WTC11 (cell line): ENCODE measurements at regions not wholly inside any gene's neighbourhood (a gene's known extent, or its start where the extent isn't known, plus 50 kb on each side); places are given as distances from the start of the nearest gene placed in this dataset.

Source experiments
- ATAC-seq: fragments of 200-7000 bp; cut with Tn5 transposase; 2 replicates; pipeline ENCODE4 v1.10.0; 2021; ENCODE audit warnings: mild to moderate bottlenecking, moderate library complexity
- CTCF ChIA-PET: fragments of 300-600 bp; sonication (Branson Sonifier 250); formaldehyde crosslinking; loops from one replicate; lab custom pipeline; 2021; ENCODE audit warnings: antibody characterized with exemption; lab: Charles Lee
- POLR2A ChIA-PET: fragments of 350-600 bp; sonication (Branson Sonifier 250); formaldehyde crosslinking; loops from one replicate; lab custom pipeline; 2021; ENCODE audit warnings: antibody characterized with exemption; lab: Charles Lee
- DNase-seq: peaks from one replicate; pipeline ENCODE4 v3.0.0; 2021; ENCODE audit warnings: low spot score
- H3K27ac Mint-ChIP-seq: 2 replicates; pipeline ENCODE4 v1.8.0; 2021; ENCODE audit warnings: mixed read lengths
- H3K27me3 Mint-ChIP-seq: 2 replicates; pipeline ENCODE4 v1.8.0; 2021; ENCODE audit warnings: low read depth, mild to moderate bottlenecking, moderate library complexity, mixed read lengths
- H3K36me3 Mint-ChIP-seq: 2 replicates; pipeline ENCODE4 v1.8.0; 2021; ENCODE audit warnings: mixed read lengths
- H3K4me1 Mint-ChIP-seq: 2 replicates; pipeline ENCODE4 v1.8.0; 2022; ENCODE audit warnings: mixed read lengths
- H3K4me3 Mint-ChIP-seq: 2 replicates; pipeline ENCODE4 v1.8.0; 2021; ENCODE audit warnings: mild to moderate bottlenecking, moderate library complexity, mixed read lengths
- H3K9me3 Mint-ChIP-seq: 2 replicates; pipeline ENCODE4 v1.8.0; 2021; ENCODE audit warnings: mixed read lengths
- ESRRA ChIP-seq: sonication (generic); formaldehyde crosslinking; IDR thresholded peaks from 2 replicates; pipeline ENCODE4 v1.8.1; 2022; ENCODE audit warnings: mild to moderate bottlenecking, missing genetic modification reagents, borderline replicate concordance
- KAT7 ChIP-seq: sonication (generic); formaldehyde crosslinking; IDR thresholded peaks from 2 replicates; pipeline ENCODE4 v1.8.1; 2023; ENCODE audit warnings: missing genetic modification reagents, mild to moderate bottlenecking, borderline replicate concordance
- NR1H2 ChIP-seq: sonication (generic); formaldehyde crosslinking; IDR thresholded peaks from 2 replicates; pipeline ENCODE4 v1.9.0; 2021; ENCODE audit warnings: mild to moderate bottlenecking, moderate library complexity, missing genetic modification reagents
- NR2C2 ChIP-seq: sonication (generic); formaldehyde crosslinking; IDR thresholded peaks from 2 replicates; pipeline ENCODE4 v1.8.0; 2022; ENCODE audit warnings: mild to moderate bottlenecking, missing genetic modification reagents
- RORB ChIP-seq: fragments of 250-450 bp; sonication (Bioruptor Pico); IDR thresholded peaks from 2 replicates; pipeline ENCODE4 v1.9.0; 2021; ENCODE audit warnings: mild to moderate bottlenecking
- SOX15 ChIP-seq: fragments of 250-450 bp; sonication (Bioruptor Pico); IDR thresholded peaks from 2 replicates; pipeline ENCODE4 v1.9.0; 2021; ENCODE audit warnings: mild to moderate bottlenecking
- ZNF121 ChIP-seq: sonication (generic); formaldehyde crosslinking; IDR thresholded peaks from 2 replicates; pipeline ENCODE4 v1.8.0; 2023; ENCODE audit warnings: missing genetic modification reagents
- ZNF219 ChIP-seq: sonication (generic); formaldehyde crosslinking; IDR thresholded peaks from 2 replicates; pipeline ENCODE4 v1.8.0; 2023; ENCODE audit warnings: missing genetic modification reagents, mild to moderate bottlenecking, borderline replicate concordance
- ZNF317 ChIP-seq: sonication (generic); formaldehyde crosslinking; IDR thresholded peaks from 2 replicates; pipeline ENCODE4 v1.8.1; 2023; ENCODE audit warnings: low read depth, mild to moderate bottlenecking, moderate library complexity, missing genetic modification reagents, borderline replicate concordance
- TF ChIP-seq, protein P1 (sequence below): sonication (generic); formaldehyde crosslinking; IDR thresholded peaks from 2 replicates; pipeline ENCODE4 v1.8.0; 2022; ENCODE audit warnings: mild to moderate bottlenecking, missing genetic modification reagents
- TF ChIP-seq, protein P2 (sequence below): sonication (generic); formaldehyde crosslinking; IDR thresholded peaks from 2 replicates; pipeline ENCODE4 v1.8.0; 2023; ENCODE audit warnings: mild to moderate bottlenecking, missing genetic modification reagents
- TF ChIP-seq, protein P3 (sequence below): sonication (generic); formaldehyde crosslinking; IDR thresholded peaks from 2 replicates; pipeline ENCODE4 v1.8.0; 2022; ENCODE audit warnings: mild to moderate bottlenecking, missing genetic modification reagents
- TF ChIP-seq, protein P4 (sequence below): fragments of 250-450 bp; sonication (Bioruptor Pico); IDR thresholded peaks from 2 replicates; pipeline ENCODE4 v1.9.0; 2021; ENCODE audit warnings: mild to moderate bottlenecking
- TF ChIP-seq, protein P5 (sequence below): sonication (generic); formaldehyde crosslinking; IDR thresholded peaks from 2 replicates; pipeline ENCODE4 v1.8.1; 2023; ENCODE audit warnings: mild to moderate bottlenecking, missing genetic modification reagents, moderate library complexity
- TF ChIP-seq, protein P6 (sequence below): sonication (generic); formaldehyde crosslinking; IDR thresholded peaks from 2 replicates; pipeline ENCODE4 v1.8.0; 2022; ENCODE audit warnings: missing genetic modification reagents
- TF ChIP-seq, protein P7 (sequence below): sonication (generic); formaldehyde crosslinking; conservative IDR thresholded peaks from 2 replicates; pipeline ENCODE4 v1.8.1; 2022; ENCODE audit warnings: mild to moderate bottlenecking, missing genetic modification reagents
- TF ChIP-seq, protein P8 (sequence below): fragments of 250-450 bp; sonication (Bioruptor Pico); IDR thresholded peaks from 2 replicates; pipeline ENCODE4 v1.9.0; 2021; ENCODE audit warnings: mild to moderate bottlenecking

DNA sequence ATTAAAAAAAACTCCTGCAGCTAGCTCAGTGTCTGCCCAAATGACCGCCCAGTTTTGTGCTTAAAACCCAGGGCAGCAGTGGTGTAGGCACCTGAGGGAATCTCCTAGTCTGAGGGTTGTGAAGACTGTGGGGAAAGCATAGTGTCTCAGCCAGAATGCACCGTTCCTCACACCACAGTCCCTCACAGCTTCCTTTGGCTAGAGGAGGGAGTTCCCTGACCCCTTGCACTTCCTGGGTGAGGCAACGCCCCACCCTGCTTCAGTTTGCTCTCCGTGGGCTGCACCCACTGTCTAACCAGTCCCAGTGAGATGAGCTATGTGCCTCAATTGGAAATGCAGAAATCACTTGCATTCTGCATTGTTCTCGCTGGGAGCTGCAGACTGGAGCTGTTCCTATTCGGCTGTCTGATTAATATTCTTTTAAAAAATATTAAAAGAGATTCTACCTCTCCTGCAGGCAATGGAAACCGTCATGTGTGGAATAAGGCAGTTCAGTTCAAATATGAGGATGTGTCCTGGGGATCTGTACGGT is 645.7 kb downstream of the FGF9 start:
- no peak for DNase-seq
- Mint-ChIP-seq H3K27ac (no peak overlapping the region), H3K4me3 (no peak overlapping the region), H3K4me1 (peaks cover 18% of the 10 kb centered on the region), H3K36me3 (peaks cover 20% of the 10 kb centered on the region), H3K9me3 (peaks cover 35% of the 10 kb centered on the region), H3K27me3 (no peaks in the 10 kb centered on the region; the same call in 1 of the 2 replicates)
- CTCF ChIA-PET, result interaction anchor here (0.5 kb wide), 1 partner anchor 85 kb away, joined by 4 read pairs; no protein-coding TSS in a partner anchor
- POLR2A ChIA-PET, result no interaction called here
- ATAC-seq, result no peak
- TF ChIP-seq, protein P1, sequence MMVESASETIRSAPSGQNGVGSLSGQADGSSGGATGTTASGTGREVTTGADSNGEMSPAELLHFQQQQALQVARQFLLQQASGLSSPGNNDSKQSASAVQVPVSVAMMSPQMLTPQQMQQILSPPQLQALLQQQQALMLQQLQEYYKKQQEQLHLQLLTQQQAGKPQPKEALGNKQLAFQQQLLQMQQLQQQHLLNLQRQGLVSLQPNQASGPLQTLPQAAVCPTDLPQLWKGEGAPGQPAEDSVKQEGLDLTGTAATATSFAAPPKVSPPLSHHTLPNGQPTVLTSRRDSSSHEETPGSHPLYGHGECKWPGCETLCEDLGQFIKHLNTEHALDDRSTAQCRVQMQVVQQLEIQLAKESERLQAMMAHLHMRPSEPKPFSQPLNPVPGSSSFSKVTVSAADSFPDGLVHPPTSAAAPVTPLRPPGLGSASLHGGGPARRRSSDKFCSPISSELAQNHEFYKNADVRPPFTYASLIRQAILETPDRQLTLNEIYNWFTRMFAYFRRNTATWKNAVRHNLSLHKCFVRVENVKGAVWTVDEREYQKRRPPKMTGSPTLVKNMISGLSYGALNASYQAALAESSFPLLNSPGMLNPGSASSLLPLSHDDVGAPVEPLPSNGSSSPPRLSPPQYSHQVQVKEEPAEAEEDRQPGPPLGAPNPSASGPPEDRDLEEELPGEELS (CRISPR knock-in tag), result no peak
- TF ChIP-seq ZNF219 (CRISPR knock-in tag), result no peak
- TF ChIP-seq SOX15 (CRISPR knock-in tag), result no peak
- no peak for TF ChIP-seq NR1H2
- no peak for TF ChIP-seq KAT7 (CRISPR knock-in tag)
- TF ChIP-seq ZNF317, result no peak
- TF ChIP-seq, protein P2, sequence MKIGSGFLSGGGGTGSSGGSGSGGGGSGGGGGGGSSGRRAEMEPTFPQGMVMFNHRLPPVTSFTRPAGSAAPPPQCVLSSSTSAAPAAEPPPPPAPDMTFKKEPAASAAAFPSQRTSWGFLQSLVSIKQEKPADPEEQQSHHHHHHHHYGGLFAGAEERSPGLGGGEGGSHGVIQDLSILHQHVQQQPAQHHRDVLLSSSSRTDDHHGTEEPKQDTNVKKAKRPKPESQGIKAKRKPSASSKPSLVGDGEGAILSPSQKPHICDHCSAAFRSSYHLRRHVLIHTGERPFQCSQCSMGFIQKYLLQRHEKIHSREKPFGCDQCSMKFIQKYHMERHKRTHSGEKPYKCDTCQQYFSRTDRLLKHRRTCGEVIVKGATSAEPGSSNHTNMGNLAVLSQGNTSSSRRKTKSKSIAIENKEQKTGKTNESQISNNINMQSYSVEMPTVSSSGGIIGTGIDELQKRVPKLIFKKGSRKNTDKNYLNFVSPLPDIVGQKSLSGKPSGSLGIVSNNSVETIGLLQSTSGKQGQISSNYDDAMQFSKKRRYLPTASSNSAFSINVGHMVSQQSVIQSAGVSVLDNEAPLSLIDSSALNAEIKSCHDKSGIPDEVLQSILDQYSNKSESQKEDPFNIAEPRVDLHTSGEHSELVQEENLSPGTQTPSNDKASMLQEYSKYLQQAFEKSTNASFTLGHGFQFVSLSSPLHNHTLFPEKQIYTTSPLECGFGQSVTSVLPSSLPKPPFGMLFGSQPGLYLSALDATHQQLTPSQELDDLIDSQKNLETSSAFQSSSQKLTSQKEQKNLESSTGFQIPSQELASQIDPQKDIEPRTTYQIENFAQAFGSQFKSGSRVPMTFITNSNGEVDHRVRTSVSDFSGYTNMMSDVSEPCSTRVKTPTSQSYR, result no peak
- TF ChIP-seq ESRRA (CRISPR knock-in tag), result no peak
- TF ChIP-seq, protein P3, sequence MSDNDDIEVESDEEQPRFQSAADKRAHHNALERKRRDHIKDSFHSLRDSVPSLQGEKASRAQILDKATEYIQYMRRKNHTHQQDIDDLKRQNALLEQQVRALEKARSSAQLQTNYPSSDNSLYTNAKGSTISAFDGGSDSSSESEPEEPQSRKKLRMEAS (CRISPR knock-in tag), result no peak
- TF ChIP-seq RORB (CRISPR knock-in tag), result no peak
- no peak for TF ChIP-seq NR2C2 (CRISPR knock-in tag)
- TF ChIP-seq, protein P4, sequence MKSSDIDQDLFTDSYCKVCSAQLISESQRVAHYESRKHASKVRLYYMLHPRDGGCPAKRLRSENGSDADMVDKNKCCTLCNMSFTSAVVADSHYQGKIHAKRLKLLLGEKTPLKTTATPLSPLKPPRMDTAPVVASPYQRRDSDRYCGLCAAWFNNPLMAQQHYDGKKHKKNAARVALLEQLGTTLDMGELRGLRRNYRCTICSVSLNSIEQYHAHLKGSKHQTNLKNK (CRISPR knock-in tag), result no peak
- TF ChIP-seq, protein P5, sequence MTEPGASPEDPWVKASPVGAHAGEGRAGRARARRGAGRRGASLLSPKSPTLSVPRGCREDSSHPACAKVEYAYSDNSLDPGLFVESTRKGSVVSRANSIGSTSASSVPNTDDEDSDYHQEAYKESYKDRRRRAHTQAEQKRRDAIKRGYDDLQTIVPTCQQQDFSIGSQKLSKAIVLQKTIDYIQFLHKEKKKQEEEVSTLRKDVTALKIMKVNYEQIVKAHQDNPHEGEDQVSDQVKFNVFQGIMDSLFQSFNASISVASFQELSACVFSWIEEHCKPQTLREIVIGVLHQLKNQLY, result no peak
- TF ChIP-seq, protein P6, sequence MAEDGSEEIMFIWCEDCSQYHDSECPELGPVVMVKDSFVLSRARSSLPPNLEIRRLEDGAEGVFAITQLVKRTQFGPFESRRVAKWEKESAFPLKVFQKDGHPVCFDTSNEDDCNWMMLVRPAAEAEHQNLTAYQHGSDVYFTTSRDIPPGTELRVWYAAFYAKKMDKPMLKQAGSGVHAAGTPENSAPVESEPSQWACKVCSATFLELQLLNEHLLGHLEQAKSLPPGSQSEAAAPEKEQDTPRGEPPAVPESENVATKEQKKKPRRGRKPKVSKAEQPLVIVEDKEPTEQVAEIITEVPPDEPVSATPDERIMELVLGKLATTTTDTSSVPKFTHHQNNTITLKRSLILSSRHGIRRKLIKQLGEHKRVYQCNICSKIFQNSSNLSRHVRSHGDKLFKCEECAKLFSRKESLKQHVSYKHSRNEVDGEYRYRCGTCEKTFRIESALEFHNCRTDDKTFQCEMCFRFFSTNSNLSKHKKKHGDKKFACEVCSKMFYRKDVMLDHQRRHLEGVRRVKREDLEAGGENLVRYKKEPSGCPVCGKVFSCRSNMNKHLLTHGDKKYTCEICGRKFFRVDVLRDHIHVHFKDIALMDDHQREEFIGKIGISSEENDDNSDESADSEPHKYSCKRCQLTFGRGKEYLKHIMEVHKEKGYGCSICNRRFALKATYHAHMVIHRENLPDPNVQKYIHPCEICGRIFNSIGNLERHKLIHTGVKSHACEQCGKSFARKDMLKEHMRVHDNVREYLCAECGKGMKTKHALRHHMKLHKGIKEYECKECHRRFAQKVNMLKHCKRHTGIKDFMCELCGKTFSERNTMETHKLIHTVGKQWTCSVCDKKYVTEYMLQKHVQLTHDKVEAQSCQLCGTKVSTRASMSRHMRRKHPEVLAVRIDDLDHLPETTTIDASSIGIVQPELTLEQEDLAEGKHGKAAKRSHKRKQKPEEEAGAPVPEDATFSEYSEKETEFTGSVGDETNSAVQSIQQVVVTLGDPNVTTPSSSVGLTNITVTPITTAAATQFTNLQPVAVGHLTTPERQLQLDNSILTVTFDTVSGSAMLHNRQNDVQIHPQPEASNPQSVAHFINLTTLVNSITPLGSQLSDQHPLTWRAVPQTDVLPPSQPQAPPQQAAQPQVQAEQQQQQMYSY (CRISPR knock-in tag), result no peak
- TF ChIP-seq ZNF121 (CRISPR knock-in tag), result no peak
- TF ChIP-seq, protein P7, sequence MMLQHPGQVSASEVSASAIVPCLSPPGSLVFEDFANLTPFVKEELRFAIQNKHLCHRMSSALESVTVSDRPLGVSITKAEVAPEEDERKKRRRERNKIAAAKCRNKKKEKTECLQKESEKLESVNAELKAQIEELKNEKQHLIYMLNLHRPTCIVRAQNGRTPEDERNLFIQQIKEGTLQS (CRISPR knock-in tag), result no peak
- TF ChIP-seq, protein P8, sequence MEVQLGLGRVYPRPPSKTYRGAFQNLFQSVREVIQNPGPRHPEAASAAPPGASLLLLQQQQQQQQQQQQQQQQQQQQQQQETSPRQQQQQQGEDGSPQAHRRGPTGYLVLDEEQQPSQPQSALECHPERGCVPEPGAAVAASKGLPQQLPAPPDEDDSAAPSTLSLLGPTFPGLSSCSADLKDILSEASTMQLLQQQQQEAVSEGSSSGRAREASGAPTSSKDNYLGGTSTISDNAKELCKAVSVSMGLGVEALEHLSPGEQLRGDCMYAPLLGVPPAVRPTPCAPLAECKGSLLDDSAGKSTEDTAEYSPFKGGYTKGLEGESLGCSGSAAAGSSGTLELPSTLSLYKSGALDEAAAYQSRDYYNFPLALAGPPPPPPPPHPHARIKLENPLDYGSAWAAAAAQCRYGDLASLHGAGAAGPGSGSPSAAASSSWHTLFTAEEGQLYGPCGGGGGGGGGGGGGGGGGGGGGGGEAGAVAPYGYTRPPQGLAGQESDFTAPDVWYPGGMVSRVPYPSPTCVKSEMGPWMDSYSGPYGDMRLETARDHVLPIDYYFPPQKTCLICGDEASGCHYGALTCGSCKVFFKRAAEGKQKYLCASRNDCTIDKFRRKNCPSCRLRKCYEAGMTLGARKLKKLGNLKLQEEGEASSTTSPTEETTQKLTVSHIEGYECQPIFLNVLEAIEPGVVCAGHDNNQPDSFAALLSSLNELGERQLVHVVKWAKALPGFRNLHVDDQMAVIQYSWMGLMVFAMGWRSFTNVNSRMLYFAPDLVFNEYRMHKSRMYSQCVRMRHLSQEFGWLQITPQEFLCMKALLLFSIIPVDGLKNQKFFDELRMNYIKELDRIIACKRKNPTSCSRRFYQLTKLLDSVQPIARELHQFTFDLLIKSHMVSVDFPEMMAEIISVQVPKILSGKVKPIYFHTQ (CRISPR knock-in tag), result no peak
